GM23338 (cell line): ENCODE measurements at regions not wholly inside any gene's neighbourhood (a gene's known extent, or its start where the extent isn't known, plus 50 kb on each side); places are given as distances from the start of the nearest gene placed in this dataset.

ENCODE experiments used
- ATAC-seq: fragments of 200-7000 bp; cut with Tn5 transposase; 3 replicates; pipeline ENCODE4 v1.9.1; 2020
- DNase-seq: peaks from one replicate; pipeline ENCODE4 v3.0.0-alpha.2; 2015; ENCODE audit warnings: low spot score
- H2AFZ ChIP-seq: fragments of 200-600 bp; sonication (generic); 2 replicates; pipeline ENCODE4 v1.8.0; 2016; ENCODE audit warnings: antibody characterized with exemption, mild to moderate bottlenecking, moderate library complexity
- H3F3A ChIP-seq: fragments of 200-600 bp; sonication (generic); replicated peaks from 2 replicates; pipeline ENCODE4 v1.8.0; 2017; ENCODE audit warnings: antibody characterized with exemption, mixed run types, low read depth
- H3K27ac ChIP-seq: fragments of 200-600 bp; sonication (generic); 2 replicates; pipeline ENCODE4 v1.6.1; 2016; ENCODE audit warnings: low read depth
- H3K27me3 ChIP-seq: fragments of 200-600 bp; sonication (generic); 2 replicates; pipeline ENCODE4 v1.8.0; 2016; ENCODE audit warnings: mild to moderate bottlenecking, mixed run types, moderate library complexity; ENCODE audit not compliant: insufficient read depth
- H3K36me3 ChIP-seq: fragments of 200-600 bp; sonication (generic); 2 replicates; pipeline ENCODE4 v1.8.0; 2016; ENCODE audit warnings: mild to moderate bottlenecking; ENCODE audit not compliant: insufficient read depth
- H3K4me1 ChIP-seq: fragments of 200-600 bp; sonication (generic); 2 replicates; pipeline ENCODE4 v1.8.0; 2016; ENCODE audit warnings: mild to moderate bottlenecking, moderate library complexity; ENCODE audit not compliant: insufficient read depth
- H3K4me2 ChIP-seq: fragments of 200-600 bp; sonication (generic); 2 replicates; pipeline ENCODE4 v1.7.1; 2017; ENCODE audit warnings: mixed run types
- H3K4me3 ChIP-seq: fragments of 200-600 bp; sonication (generic); 2 replicates; pipeline ENCODE4 v1.6.1; 2016; ENCODE audit warnings: mixed run types
- H3K79me2 ChIP-seq: fragments of 200-600 bp; sonication (generic); replicated peaks from 2 replicates; pipeline ENCODE4 v1.8.0; 2017; ENCODE audit warnings: mild to moderate bottlenecking; ENCODE audit not compliant: insufficient read depth
- H3K9me2 ChIP-seq: fragments of 200-600 bp; sonication (generic); 2 replicates; pipeline ENCODE4 v1.8.0; 2017; ENCODE audit not compliant: insufficient read depth
- H4K20me1 ChIP-seq: fragments of 200-600 bp; sonication (generic); replicated peaks from 2 replicates; pipeline ENCODE4 v1.8.0; 2017; ENCODE audit warnings: mild to moderate bottlenecking; ENCODE audit not compliant: insufficient read depth
- H3K27ac Mint-ChIP-seq: 2 replicates; pipeline ENCODE4 v1.8.0; 2020; ENCODE audit warnings: inconsistent platforms, mild to moderate bottlenecking, moderate library complexity, mixed read lengths
- H3K27me3 Mint-ChIP-seq: 3 replicates; pipeline ENCODE4 v1.8.0; 2022; ENCODE audit warnings: low read depth, mild to moderate bottlenecking, moderate library complexity, mixed read lengths, inconsistent platforms; ENCODE audit not compliant: insufficient read depth, poor library complexity
- H3K36me3 Mint-ChIP-seq: 3 replicates; pipeline ENCODE4 v1.8.0; 2021; ENCODE audit warnings: low read depth, mild to moderate bottlenecking, inconsistent platforms, moderate library complexity, mixed read lengths
- H3K4me1 Mint-ChIP-seq: 3 replicates; pipeline ENCODE4 v1.8.0; 2020; ENCODE audit warnings: mild to moderate bottlenecking, inconsistent platforms, mixed read lengths
- H3K4me3 Mint-ChIP-seq: 3 replicates; pipeline ENCODE4 v1.8.0; 2021; ENCODE audit warnings: moderate library complexity, mild to moderate bottlenecking, inconsistent platforms, mixed read lengths
- H3K9me3 Mint-ChIP-seq: 3 replicates; pipeline ENCODE4 v1.8.0; 2020; ENCODE audit warnings: moderate library complexity, mild to moderate bottlenecking, inconsistent platforms, mixed read lengths
- CREB1 ChIP-seq: fragments of 250-450 bp; sonication (Bioruptor Pico); IDR thresholded peaks from 2 replicates; pipeline ENCODE4 v1.5.0; 2020; ENCODE audit warnings: low read depth, mild to moderate bottlenecking, moderate library complexity
- NANOG ChIP-seq: IDR thresholded peaks from 2 replicates; pipeline ENCODE4 v1.6.1; 2016; ENCODE audit warnings: antibody characterized with exemption, borderline replicate concordance
- POLR2AphosphoS5 ChIP-seq: IDR thresholded peaks from 2 replicates; pipeline ENCODE4 v1.6.1; 2016; ENCODE audit warnings: antibody characterized with exemption, low read depth
- ZNF114 ChIP-seq: fragments of 250-450 bp; sonication (Bioruptor Pico); IDR thresholded peaks from 2 replicates; pipeline ENCODE4 v1.5.0; 2020; ENCODE audit warnings: mild to moderate bottlenecking, moderate library complexity
- ZNF331 ChIP-seq: fragments of 250-450 bp; sonication (Bioruptor Pico); IDR thresholded peaks from 2 replicates; pipeline ENCODE4 v1.5.0; 2020; ENCODE audit warnings: low read depth, mild to moderate bottlenecking, moderate library complexity
- TF ChIP-seq, protein P1 (sequence below), 2 experiments: fragments of 200-600 bp in 1 of 2; sonication (generic) in 1 of 2; conservative IDR thresholded peaks; 2 replicates each; pipeline versions ENCODE4 v1.5.1 to v1.6.1; 2016 to 2017; ENCODE audit warnings: antibody characterized with exemption in 2 of 2, low read depth in 2 of 2, mild to moderate bottlenecking in 2 of 2, moderate library complexity in 1 of 2
- TF ChIP-seq, protein P2 (sequence below): IDR thresholded peaks from one replicate; pipeline ENCODE4 v1.6.1; 2018; ENCODE audit warnings: antibody characterized with exemption; ENCODE audit not compliant: unreplicated experiment
- TF ChIP-seq, protein P3 (sequence below): IDR thresholded peaks from 2 replicates; pipeline ENCODE4 v1.6.1; 2016; ENCODE audit warnings: antibody characterized with exemption

DNA sequence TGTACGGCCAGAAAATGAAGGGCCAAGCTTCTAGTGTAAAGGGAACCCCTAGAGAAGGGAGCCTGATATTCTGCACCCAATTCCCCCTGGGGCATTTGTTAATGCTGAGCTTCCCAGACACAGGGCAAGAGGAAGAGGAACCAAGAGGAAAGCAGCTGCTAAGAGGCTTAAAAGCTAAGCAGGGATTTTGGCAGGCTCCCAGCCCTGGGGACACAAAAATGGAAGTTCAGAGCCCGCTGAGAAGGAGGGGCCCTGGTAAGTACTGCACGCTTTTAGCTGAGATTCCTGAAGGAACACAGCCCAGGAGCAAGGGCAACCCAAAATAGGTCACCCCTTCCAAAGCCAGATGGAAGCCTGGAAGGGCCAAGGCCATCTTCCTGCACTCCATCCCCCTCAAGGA lies 387.3 kb upstream of the MGMT start (continued):
- TF ChIP-seq, protein P1, sequence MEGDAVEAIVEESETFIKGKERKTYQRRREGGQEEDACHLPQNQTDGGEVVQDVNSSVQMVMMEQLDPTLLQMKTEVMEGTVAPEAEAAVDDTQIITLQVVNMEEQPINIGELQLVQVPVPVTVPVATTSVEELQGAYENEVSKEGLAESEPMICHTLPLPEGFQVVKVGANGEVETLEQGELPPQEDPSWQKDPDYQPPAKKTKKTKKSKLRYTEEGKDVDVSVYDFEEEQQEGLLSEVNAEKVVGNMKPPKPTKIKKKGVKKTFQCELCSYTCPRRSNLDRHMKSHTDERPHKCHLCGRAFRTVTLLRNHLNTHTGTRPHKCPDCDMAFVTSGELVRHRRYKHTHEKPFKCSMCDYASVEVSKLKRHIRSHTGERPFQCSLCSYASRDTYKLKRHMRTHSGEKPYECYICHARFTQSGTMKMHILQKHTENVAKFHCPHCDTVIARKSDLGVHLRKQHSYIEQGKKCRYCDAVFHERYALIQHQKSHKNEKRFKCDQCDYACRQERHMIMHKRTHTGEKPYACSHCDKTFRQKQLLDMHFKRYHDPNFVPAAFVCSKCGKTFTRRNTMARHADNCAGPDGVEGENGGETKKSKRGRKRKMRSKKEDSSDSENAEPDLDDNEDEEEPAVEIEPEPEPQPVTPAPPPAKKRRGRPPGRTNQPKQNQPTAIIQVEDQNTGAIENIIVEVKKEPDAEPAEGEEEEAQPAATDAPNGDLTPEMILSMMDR (conservative IDR thresholded peaks at IDR 0.05; ENCODE audit: low read depth in 2 of 2): no peak
- no peak for TF ChIP-seq NANOG
- TF ChIP-seq POLR2AphosphoS5: no peak
- TF ChIP-seq ZNF331: no peak
- TF ChIP-seq, protein P2, sequence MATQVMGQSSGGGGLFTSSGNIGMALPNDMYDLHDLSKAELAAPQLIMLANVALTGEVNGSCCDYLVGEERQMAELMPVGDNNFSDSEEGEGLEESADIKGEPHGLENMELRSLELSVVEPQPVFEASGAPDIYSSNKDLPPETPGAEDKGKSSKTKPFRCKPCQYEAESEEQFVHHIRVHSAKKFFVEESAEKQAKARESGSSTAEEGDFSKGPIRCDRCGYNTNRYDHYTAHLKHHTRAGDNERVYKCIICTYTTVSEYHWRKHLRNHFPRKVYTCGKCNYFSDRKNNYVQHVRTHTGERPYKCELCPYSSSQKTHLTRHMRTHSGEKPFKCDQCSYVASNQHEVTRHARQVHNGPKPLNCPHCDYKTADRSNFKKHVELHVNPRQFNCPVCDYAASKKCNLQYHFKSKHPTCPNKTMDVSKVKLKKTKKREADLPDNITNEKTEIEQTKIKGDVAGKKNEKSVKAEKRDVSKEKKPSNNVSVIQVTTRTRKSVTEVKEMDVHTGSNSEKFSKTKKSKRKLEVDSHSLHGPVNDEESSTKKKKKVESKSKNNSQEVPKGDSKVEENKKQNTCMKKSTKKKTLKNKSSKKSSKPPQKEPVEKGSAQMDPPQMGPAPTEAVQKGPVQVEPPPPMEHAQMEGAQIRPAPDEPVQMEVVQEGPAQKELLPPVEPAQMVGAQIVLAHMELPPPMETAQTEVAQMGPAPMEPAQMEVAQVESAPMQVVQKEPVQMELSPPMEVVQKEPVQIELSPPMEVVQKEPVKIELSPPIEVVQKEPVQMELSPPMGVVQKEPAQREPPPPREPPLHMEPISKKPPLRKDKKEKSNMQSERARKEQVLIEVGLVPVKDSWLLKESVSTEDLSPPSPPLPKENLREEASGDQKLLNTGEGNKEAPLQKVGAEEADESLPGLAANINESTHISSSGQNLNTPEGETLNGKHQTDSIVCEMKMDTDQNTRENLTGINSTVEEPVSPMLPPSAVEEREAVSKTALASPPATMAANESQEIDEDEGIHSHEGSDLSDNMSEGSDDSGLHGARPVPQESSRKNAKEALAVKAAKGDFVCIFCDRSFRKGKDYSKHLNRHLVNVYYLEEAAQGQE: no peak

DNA sequence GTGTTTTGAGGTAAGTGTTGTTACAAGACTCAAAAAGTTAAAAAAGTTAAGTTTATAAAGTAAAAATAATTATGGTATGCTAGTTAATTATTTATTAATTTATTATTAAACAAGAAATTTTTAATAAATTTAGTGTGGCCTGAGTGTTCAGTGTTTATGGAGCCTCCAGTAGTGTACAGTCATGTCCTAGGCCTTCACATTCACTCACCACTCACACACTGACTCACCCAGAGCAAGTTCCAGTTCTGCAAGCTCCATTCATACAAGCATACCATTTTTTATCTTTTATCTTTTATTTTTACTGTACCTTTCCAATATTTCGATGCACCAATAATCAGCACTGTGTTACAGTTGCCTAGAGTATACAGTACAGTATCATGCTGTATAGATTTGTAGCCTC lies 381.2 kb upstream of the MGMT start:
- no peak overlapping the region for H3K4me2 ChIP-seq
- no peaks in the 10 kb centered on the region for H3K27me3 ChIP-seq
- H3K4me1 ChIP-seq: no peaks in the 10 kb centered on the region
- H4K20me1 ChIP-seq: no peaks in the 10 kb centered on the region
- no peaks in the 10 kb centered on the region for H3K79me2 ChIP-seq
- DNase-seq (no peak), ATAC-seq (no peak)
- no peak overlapping the region for H3K4me3 ChIP-seq
- no peaks in the 10 kb centered on the region for H3K27me3 Mint-ChIP-seq
- peaks cover 11% of the 10 kb centered on the region for H3K4me1 Mint-ChIP-seq
- H3K36me3 ChIP-seq: no peaks in the 10 kb centered on the region
- H3K36me3 Mint-ChIP-seq: no peaks in the 10 kb centered on the region
- no peak overlapping the region for H3K27ac Mint-ChIP-seq
- peaks cover 3% of the 10 kb centered on the region for H3K9me3 Mint-ChIP-seq
- no peak for TF ChIP-seq ZNF114
- H3K27ac ChIP-seq: no peak overlapping the region
- no peaks in the 10 kb centered on the region for H3K9me2 ChIP-seq
- H3F3A ChIP-seq: no peaks in the 10 kb centered on the region
- H3K4me3 Mint-ChIP-seq: no peak overlapping the region
- no peak overlapping the region for H2AFZ ChIP-seq

DNA sequence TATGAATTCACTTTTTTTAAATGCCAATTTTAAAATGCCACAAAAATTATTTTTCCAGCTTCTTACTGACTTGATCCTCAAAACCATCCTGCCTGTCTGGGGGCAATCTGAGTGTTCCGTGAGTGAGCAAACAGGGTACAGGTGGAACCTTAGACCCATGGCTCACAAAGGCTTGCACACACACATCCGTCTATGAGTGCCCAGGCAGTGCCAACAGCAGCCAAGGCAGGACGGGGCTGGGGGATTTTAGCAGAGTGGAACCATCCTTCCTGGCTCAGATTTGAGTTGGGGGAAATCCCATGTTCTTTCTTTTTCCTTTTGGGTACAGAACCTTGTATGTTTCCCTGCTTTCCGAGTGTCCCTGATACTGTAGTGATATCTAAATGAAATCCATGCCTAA lies 377.7 kb upstream of the MGMT start:
- DNase-seq (no peak), ATAC-seq (no peak)
- Histone ChIP-seq H3K27me3 (no peaks in the 10 kb centered on the region), H2AFZ (no peak overlapping the region), H3K4me1 (no peaks in the 10 kb centered on the region), H3K4me3 (no peak overlapping the region), H3K79me2 (no peaks in the 10 kb centered on the region), H4K20me1 (no peaks in the 10 kb centered on the region), H3K4me2 (no peak overlapping the region), H3K9me2 (no peaks in the 10 kb centered on the region), H3F3A (no peaks in the 10 kb centered on the region), H3K27ac (no peak overlapping the region), H3K36me3 (no peaks in the 10 kb centered on the region)
- Mint-ChIP-seq H3K36me3 (no peaks in the 10 kb centered on the region), H3K27me3 (peaks cover 3% of the 10 kb centered on the region), H3K9me3 (no peaks in the 10 kb centered on the region; the same call in 2 of the 3 replicates), H3K4me1 (peaks cover 11% of the 10 kb centered on the region), H3K27ac (no peak overlapping the region), H3K4me3 (no peak overlapping the region)
- TF ChIP-seq, protein P3, sequence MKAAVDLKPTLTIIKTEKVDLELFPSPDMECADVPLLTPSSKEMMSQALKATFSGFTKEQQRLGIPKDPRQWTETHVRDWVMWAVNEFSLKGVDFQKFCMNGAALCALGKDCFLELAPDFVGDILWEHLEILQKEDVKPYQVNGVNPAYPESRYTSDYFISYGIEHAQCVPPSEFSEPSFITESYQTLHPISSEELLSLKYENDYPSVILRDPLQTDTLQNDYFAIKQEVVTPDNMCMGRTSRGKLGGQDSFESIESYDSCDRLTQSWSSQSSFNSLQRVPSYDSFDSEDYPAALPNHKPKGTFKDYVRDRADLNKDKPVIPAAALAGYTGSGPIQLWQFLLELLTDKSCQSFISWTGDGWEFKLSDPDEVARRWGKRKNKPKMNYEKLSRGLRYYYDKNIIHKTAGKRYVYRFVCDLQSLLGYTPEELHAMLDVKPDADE: no peak
- TF ChIP-seq, protein P1 (conservative IDR thresholded peaks at IDR 0.05; ENCODE audit: low read depth in 2 of 2): no peak
- TF ChIP-seq ZNF114: no peak
- no peak for TF ChIP-seq NANOG
- no peak for TF ChIP-seq ZNF331
- TF ChIP-seq CREB1 (CRISPR knock-in tag): no peak
